ENCODE measurements at regions not wholly inside any gene's neighbourhood (a gene's known extent, or its start where the extent isn't known, plus 50 kb on each side); places are given as distances from the start of the nearest gene placed in this dataset.
A peak's percentile ranks its signal among the peaks of the same experiment; 100 is the strongest.

DNA sequence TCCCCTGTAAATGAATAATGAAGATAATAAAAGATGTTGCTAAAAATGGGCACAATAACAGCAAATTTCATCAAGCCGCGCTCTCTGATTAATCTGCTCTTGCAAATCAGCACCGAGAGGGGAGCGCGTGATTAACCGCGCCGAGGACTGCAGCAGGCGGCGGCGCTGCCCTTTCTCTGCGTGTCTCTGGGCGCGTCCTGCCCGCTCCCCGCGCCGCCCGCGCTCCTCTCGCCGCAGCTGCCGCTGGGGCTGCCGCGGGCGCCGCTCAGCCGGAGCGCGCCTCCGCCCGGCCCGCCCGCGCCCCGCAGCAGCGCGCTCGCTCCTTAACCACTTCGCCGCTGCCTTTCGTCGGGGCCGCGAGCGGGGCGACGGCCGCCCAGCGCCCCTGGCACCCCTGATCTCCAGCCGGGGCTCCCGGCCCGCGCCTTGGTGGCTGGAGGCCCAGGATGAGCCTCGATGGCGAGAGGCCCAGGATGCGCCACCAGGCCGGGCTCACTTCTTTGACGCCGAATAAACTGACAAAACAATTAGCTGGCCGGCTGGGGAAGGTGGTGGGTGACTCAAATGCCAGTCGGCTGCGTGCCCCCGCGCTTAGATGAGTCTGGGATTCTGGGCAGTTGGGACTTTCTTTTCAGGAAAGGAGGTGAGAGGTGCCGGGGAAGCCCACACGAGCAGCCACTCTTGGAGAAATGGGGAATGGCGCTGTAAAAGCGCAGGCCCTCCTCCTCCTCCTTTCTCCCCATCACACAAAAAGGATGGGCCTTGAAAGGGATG, 221.4 kb upstream of the PKN2 start:
- ChIA-PET POLR2A (interaction anchor here (0.6 kb wide), 1 partner anchor 51 kb away, joined by 7 read pairs; no protein-coding TSS in a partner anchor), CTCF (no interaction called here)
- Histone ChIP-seq H3K4me1 (ENCODE audit: control insufficient read depth, insufficient read depth, low read length) (peaks cover 5% of the 10 kb centered on the region), H3K9me3 (ENCODE audit: control insufficient read depth, insufficient read depth, low read depth, low read length) (no peaks in the 10 kb centered on the region), H3K27ac (ENCODE audit: low read length) (no peak overlapping the region), H3K27me3 (ENCODE audit: control insufficient read depth, insufficient read depth, low read length) (peaks cover 35% of the 10 kb centered on the region), H3K36me3 (ENCODE audit: control insufficient read depth, insufficient read depth, low read length) (no peaks in the 10 kb centered on the region), H3K4me3 (ENCODE audit: low read depth in 2 of 2, low read length in 2 of 2) (peak overlapping the region; percentile 37 to 41)
- ATAC-seq (peak; percentile 90), DNase-seq (ENCODE audit: low read depth, low spot score) (no peak)
- in situ Hi-C loops (cut with HindIII; ENCODE audit: low pct_unique_long_range_greater_than_20kb, low sequenced_read_pairs) (no loop called here), intact Hi-C loops (cut with micrococcal nuclease; ENCODE audit: unreplicated experiment) (no loop called here)
- TF ChIP-seq TCF7L2 (IDR thresholded peaks at IDR 0.05; ENCODE audit: low read depth, low read length) (no peak), POLR2AphosphoS5 (IDR thresholded peaks at IDR 0.05; ENCODE audit: low read depth, low read length) (no peak), SIN3A (IDR thresholded peaks at IDR 0.05; ENCODE audit: borderline replicate concordance, insufficient read depth, low read depth, low read length) (no peak)
- TF ChIP-seq, protein P1, sequence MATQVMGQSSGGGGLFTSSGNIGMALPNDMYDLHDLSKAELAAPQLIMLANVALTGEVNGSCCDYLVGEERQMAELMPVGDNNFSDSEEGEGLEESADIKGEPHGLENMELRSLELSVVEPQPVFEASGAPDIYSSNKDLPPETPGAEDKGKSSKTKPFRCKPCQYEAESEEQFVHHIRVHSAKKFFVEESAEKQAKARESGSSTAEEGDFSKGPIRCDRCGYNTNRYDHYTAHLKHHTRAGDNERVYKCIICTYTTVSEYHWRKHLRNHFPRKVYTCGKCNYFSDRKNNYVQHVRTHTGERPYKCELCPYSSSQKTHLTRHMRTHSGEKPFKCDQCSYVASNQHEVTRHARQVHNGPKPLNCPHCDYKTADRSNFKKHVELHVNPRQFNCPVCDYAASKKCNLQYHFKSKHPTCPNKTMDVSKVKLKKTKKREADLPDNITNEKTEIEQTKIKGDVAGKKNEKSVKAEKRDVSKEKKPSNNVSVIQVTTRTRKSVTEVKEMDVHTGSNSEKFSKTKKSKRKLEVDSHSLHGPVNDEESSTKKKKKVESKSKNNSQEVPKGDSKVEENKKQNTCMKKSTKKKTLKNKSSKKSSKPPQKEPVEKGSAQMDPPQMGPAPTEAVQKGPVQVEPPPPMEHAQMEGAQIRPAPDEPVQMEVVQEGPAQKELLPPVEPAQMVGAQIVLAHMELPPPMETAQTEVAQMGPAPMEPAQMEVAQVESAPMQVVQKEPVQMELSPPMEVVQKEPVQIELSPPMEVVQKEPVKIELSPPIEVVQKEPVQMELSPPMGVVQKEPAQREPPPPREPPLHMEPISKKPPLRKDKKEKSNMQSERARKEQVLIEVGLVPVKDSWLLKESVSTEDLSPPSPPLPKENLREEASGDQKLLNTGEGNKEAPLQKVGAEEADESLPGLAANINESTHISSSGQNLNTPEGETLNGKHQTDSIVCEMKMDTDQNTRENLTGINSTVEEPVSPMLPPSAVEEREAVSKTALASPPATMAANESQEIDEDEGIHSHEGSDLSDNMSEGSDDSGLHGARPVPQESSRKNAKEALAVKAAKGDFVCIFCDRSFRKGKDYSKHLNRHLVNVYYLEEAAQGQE (IDR thresholded peaks at IDR 0.05; ENCODE audit: insufficient read depth in 1 of 2, low read depth in 2 of 2, low read length in 1 of 2) = no peak
- TF ChIP-seq, protein P2, sequence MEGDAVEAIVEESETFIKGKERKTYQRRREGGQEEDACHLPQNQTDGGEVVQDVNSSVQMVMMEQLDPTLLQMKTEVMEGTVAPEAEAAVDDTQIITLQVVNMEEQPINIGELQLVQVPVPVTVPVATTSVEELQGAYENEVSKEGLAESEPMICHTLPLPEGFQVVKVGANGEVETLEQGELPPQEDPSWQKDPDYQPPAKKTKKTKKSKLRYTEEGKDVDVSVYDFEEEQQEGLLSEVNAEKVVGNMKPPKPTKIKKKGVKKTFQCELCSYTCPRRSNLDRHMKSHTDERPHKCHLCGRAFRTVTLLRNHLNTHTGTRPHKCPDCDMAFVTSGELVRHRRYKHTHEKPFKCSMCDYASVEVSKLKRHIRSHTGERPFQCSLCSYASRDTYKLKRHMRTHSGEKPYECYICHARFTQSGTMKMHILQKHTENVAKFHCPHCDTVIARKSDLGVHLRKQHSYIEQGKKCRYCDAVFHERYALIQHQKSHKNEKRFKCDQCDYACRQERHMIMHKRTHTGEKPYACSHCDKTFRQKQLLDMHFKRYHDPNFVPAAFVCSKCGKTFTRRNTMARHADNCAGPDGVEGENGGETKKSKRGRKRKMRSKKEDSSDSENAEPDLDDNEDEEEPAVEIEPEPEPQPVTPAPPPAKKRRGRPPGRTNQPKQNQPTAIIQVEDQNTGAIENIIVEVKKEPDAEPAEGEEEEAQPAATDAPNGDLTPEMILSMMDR (IDR thresholded peaks at IDR 0.05) = peak; percentile 32; the same call in 1 of the 2 replicates
- no TSS peak for BruUV-seq (replicated peaks)

DNA sequence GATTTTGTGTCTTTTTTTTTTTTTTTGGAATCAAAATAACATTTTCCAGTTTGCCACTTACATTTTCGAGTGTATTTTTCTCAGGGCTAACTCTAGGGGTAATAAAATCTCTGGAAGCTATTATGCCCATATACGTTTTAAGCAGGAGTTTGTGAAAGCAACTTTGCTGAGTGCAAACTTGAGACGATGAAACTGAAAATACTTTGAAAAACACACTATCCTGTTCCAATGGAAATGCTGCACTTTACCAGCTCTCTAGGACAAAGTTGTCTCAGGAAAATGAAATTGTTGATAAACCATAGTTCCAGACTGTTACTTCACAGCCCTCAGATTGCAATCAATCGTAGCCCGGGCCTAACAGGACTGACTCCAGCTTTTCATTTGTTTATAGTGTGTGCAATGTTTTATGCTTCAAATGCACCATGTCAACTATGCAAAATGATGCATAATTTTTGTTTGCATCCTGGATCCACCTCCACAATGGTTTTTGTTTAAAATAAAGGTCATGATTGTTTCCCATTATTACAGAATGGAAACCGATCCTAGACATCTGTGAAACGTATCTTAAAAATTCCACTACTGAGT, 220.6 kb upstream of the PKN2 start:
- BruUV-seq (replicated peaks) = no TSS peak
- CTCF ChIA-PET = no interaction called here

More for the DNA sequence above, 220.6 kb upstream of the PKN2 start:
- no peak for TF ChIP-seq SIN3A (IDR thresholded peaks at IDR 0.05; ENCODE audit: borderline replicate concordance, insufficient read depth, low read depth, low read length)
- TF ChIP-seq POLR2AphosphoS5 (IDR thresholded peaks at IDR 0.05; ENCODE audit: low read depth, low read length) = no peak
- TF ChIP-seq, protein P2 (IDR thresholded peaks at IDR 0.05) = no peak
- no peak for TF ChIP-seq TCF7L2 (IDR thresholded peaks at IDR 0.05; ENCODE audit: low read depth, low read length)
- TF ChIP-seq, protein P1 (IDR thresholded peaks at IDR 0.05; ENCODE audit: insufficient read depth in 1 of 2, low read depth in 2 of 2, low read length in 1 of 2) = no peak
- DNase-seq (ENCODE audit: low read depth, low spot score) (no peak), ATAC-seq (no peak)
- Histone ChIP-seq H3K36me3 (ENCODE audit: control insufficient read depth, insufficient read depth, low read length) (no peaks in the 10 kb centered on the region), H3K4me3 (ENCODE audit: low read depth in 2 of 2, low read length in 2 of 2) (no peak overlapping the region), H3K9me3 (ENCODE audit: control insufficient read depth, insufficient read depth, low read depth, low read length) (no peaks in the 10 kb centered on the region), H3K27ac (ENCODE audit: low read length) (no peak overlapping the region), H3K27me3 (ENCODE audit: control insufficient read depth, insufficient read depth, low read length) (peaks cover 35% of the 10 kb centered on the region), H3K4me1 (ENCODE audit: control insufficient read depth, insufficient read depth, low read length) (peaks cover 5% of the 10 kb centered on the region)
- in situ Hi-C loops (cut with HindIII; ENCODE audit: low pct_unique_long_range_greater_than_20kb, low sequenced_read_pairs) = no loop called here
- intact Hi-C loops (cut with micrococcal nuclease; ENCODE audit: unreplicated experiment) = no loop called here
- POLR2A ChIA-PET = interaction anchor here (0.6 to 0.7 kb wide), 3 partner anchors 50 to 1296 kb away, joined by 5 to 8 read pairs (median 7); no protein-coding TSS in a partner anchor

Measured in Panc1 (cell line).